OCI-LY7 (cell line): ENCODE measurements at regions not wholly inside any gene's neighbourhood (a gene's known extent, or its start where the extent isn't known, plus 50 kb on each side); places are given as distances from the start of the nearest gene placed in this dataset.

Source experiments
- CTCF ChIP-seq: fragments of 200-600 bp; sonication (generic); conservative IDR thresholded peaks from 2 replicates; pipeline ENCODE4 v1.5.1; 2014; ENCODE audit warnings: mild to moderate bottlenecking, antibody characterized with exemption, low read length, moderate library complexity, mixed read lengths
- EZH2phosphoT487 ChIP-seq: fragments of 200-600 bp; sonication (generic); IDR thresholded peaks from 2 replicates; pipeline ENCODE4 v1.6.1; 2018; ENCODE audit warnings: low read depth, borderline replicate concordance, mild to moderate bottlenecking, mixed run types, antibody characterized with exemption, low read length, moderate library complexity, mixed read lengths

GRCh38 chr7:130930681-130931080, 196.7 kb upstream of the KLF14 start:
- TF ChIP-seq CTCF (no peak), EZH2phosphoT487 (no peak)
